Tibial nerve (tissue), 4 donors: ENCODE measurements at regions not wholly inside any gene's neighbourhood (a gene's known extent, or its start where the extent isn't known, plus 50 kb on each side); places are given as distances from the start of the nearest gene placed in this dataset.

ENCODE experiments used
- CTCF ChIP-seq, 5 experiments: fragments of 200-600 bp in 3 of 5; fragments of 450-650 bp in 2 of 5; sonication (generic) in 3 of 5; IDR thresholded peaks; one replicate each; pipeline ENCODE4 v1.5.1; 2016 to 2019; ENCODE audit warnings: antibody characterized with exemption in 5 of 5, mild to moderate bottlenecking in 3 of 5, moderate library complexity in 2 of 5
- EP300 ChIP-seq, 2 donors: sonication (generic); formaldehyde crosslinking; IDR thresholded peaks; one replicate each; pipeline ENCODE4 v1.6.1; 2017; ENCODE audit warnings: antibody characterized with exemption in 2 of 2, mild to moderate bottlenecking in 1 of 2

- TF ChIP-seq CTCF (IDR thresholded peaks at IDR 0.05) (no peak), EP300 (IDR thresholded peaks at IDR 0.05) (no peak)
Measured at GRCh38 chr2:5098286-5098685, 593.9 kb upstream of the SOX11 start.
